Astrocyte (in vitro differentiated cells and primary cell): ENCODE measurements at regions not wholly inside any gene's neighbourhood (a gene's known extent, or its start where the extent isn't known, plus 50 kb on each side); places are given as distances from the start of the nearest gene placed in this dataset.

Experiments used
- CTCF ChIP-seq: IDR thresholded peaks from 2 replicates; pipeline ENCODE4 v1.5.1; 2011; ENCODE audit warnings: low read depth, mild to moderate bottlenecking, inconsistent platforms, low read length, moderate library complexity; ENCODE audit not compliant: insufficient read depth
- EZH2 ChIP-seq: IDR thresholded peaks from 2 replicates; pipeline ENCODE4 v1.6.1; 2012; ENCODE audit warnings: mild to moderate bottlenecking, low read length, inconsistent platforms; ENCODE audit not compliant: insufficient read depth

GRCh38 chr1:189851806-189852367 is 625.8 kb downstream of the BRINP3 start:
- TF ChIP-seq CTCF: no peak
- no peak for TF ChIP-seq EZH2
